Neural progenitor cell (in vitro differentiated cells): ENCODE measurements at regions not wholly inside any gene's neighbourhood (a gene's known extent, or its start where the extent isn't known, plus 50 kb on each side); places are given as distances from the start of the nearest gene placed in this dataset.

Source experiments
- CTCF ChIP-seq: fragments of 200-600 bp; sonication (generic); IDR thresholded peaks from 2 replicates; pipeline ENCODE4 v1.5.1; 2017; ENCODE audit warnings: antibody characterized with exemption, mild to moderate bottlenecking
- EZH2 ChIP-seq: fragments of 200-600 bp; sonication (generic); IDR thresholded peaks from 2 replicates; pipeline ENCODE4 v1.6.1; 2017; ENCODE audit warnings: antibody characterized with exemption, mild to moderate bottlenecking, moderate library complexity

- no peak for TF ChIP-seq CTCF
- TF ChIP-seq EZH2, result no peak
Measured at GRCh38 chr6:79778816-79779215, 147.7 kb downstream of the SH3BGRL2 start.
